PC-3 (cell line): ENCODE measurements at regions not wholly inside any gene's neighbourhood (a gene's known extent, or its start where the extent isn't known, plus 50 kb on each side); places are given as distances from the start of the nearest gene placed in this dataset.

Experiments
- ATAC-seq: fragments of 200-7000 bp; cut with Tn5 transposase; 2 replicates; pipeline ENCODE4 v1.9.1; 2020; ENCODE audit warnings: mild to moderate bottlenecking, moderate library complexity
- BruUV-seq: library from RNA; stranded (reverse); fragments of 400-500 nt; replicated peaks from 2 replicates; lab custom pipeline; 2021; lab: Mats Ljungman, UMichigan
- CTCF ChIA-PET: fragments of 300-600 bp; sonication (Branson Sonifier 250); formaldehyde crosslinking; loops from one replicate; lab custom pipeline; 2022; ENCODE audit warnings: antibody characterized with exemption; lab: Charles Lee
- POLR2A ChIA-PET: fragments of 300-600 bp; sonication (Branson Sonifier 250); formaldehyde crosslinking; loops from one replicate; lab custom pipeline; 2022; ENCODE audit warnings: antibody characterized with exemption; ENCODE audit not compliant: unreplicated experiment; lab: Charles Lee
- DNase-seq: peaks from one replicate; pipeline ENCODE4 v3.0.0-alpha.2; 2015
- H2AFZ ChIP-seq: fragments of 300-600 bp; sonication (generic); 2 replicates; pipeline ENCODE4 v1.6.0; 2016; ENCODE audit warnings: antibody characterized with exemption, low read length
- H3F3A ChIP-seq: fragments of 300-600 bp; sonication (generic); one replicate; pipeline ENCODE4 v1.6.0; 2017; ENCODE audit warnings: antibody characterized with exemption, low read length, control low read depth, mild to moderate bottlenecking; ENCODE audit not compliant: unreplicated experiment
- H3K27ac ChIP-seq: fragments of 300-600 bp; sonication (generic); 2 replicates; pipeline ENCODE4 v1.5.1; 2016; ENCODE audit warnings: mild to moderate bottlenecking, low read length
- H3K27me3 ChIP-seq: fragments of 300-600 bp; sonication (generic); 2 replicates; pipeline ENCODE4 v1.6.1; 2016; ENCODE audit warnings: low read length, mixed read lengths
- H3K36me3 ChIP-seq: fragments of 300-600 bp; sonication (generic); 2 replicates; pipeline ENCODE4 v1.6.1; 2016; ENCODE audit warnings: low read depth, mixed run types, low read length, mixed read lengths
- H3K4me1 ChIP-seq: fragments of 300-600 bp; sonication (generic); 2 replicates; pipeline ENCODE4 v1.5.1; 2016; ENCODE audit warnings: low read length; ENCODE audit not compliant: insufficient read depth
- H3K4me2 ChIP-seq: fragments of 300-600 bp; sonication (generic); 2 replicates; pipeline ENCODE4 v1.6.0; 2016; ENCODE audit warnings: low read length
- H3K4me3 ChIP-seq: fragments of 300-600 bp; sonication (generic); 2 replicates; pipeline ENCODE4 v1.5.1; 2016; ENCODE audit warnings: mild to moderate bottlenecking, low read length, mixed read lengths
- H3K79me2 ChIP-seq: fragments of 300-600 bp; sonication (generic); 2 replicates; pipeline ENCODE4 v1.6.1; 2017; ENCODE audit warnings: low read length, mixed read lengths
- H3K9ac ChIP-seq: fragments of 300-600 bp; sonication (generic); 2 replicates; pipeline ENCODE4 v1.6.0; 2016; ENCODE audit warnings: mild to moderate bottlenecking, low read length
- H3K9me2 ChIP-seq: fragments of 300-600 bp; sonication (generic); replicated peaks from 2 replicates; pipeline ENCODE4 v1.6.1; 2016; ENCODE audit warnings: mixed run types, low read length, mixed read lengths
- H3K9me3 ChIP-seq: fragments of 300-600 bp; sonication (generic); 2 replicates; pipeline ENCODE4 v1.6.1; 2016; ENCODE audit warnings: low read length, mixed read lengths
- H4K20me1 ChIP-seq: fragments of 300-600 bp; sonication (generic); 2 replicates; pipeline ENCODE4 v1.6.1; 2016; ENCODE audit warnings: low read length, mixed read lengths
- CTCF ChIP-seq: fragments of 300-600 bp; sonication (generic); conservative IDR thresholded peaks from 2 replicates; pipeline ENCODE4 v1.5.1; 2017; ENCODE audit warnings: antibody characterized with exemption, low read depth, mild to moderate bottlenecking, low read length
- EZH2 ChIP-seq: fragments of 300-600 bp; sonication (generic); IDR thresholded peaks from one replicate; pipeline ENCODE4 v1.6.1; 2017; ENCODE audit warnings: antibody characterized with exemption, mild to moderate bottlenecking, low read length; ENCODE audit not compliant: unreplicated experiment
- EZH2phosphoT487 ChIP-seq: fragments of 300-600 bp; sonication (generic); IDR thresholded peaks from 2 replicates; pipeline ENCODE4 v1.6.1; 2018; ENCODE audit warnings: mild to moderate bottlenecking, antibody characterized with exemption, low read length, borderline replicate concordance
- intact Hi-C: fragments of 100-400 bp; cut with micrococcal nuclease; formaldehyde crosslinking; loops from 2 replicates; pipeline ENCODE4 v1.9.0; 2023

DNA sequence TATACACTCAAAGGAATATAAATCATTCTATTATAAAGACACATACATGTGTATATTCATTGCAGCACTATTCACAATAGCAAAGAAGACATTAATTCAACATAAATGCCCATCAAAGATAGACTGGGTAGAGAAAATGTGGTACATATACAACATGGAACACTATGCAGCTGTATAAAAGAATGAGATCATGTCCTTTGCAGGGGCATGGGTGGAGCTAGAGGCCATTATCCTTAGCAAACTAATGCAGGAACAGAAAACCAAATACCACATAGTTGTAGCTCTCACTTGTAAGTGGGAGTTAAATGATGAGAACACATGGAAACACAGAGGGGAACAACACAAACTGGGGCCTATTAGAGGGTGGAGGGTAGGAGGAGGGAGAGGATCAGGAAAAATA is 121.0 kb upstream of the LOC128125822 start:
- no peaks in the 10 kb centered on the region for H3K27me3 ChIP-seq
- intact Hi-C loops: no loop called here
- DNase-seq (no peak), ATAC-seq (no peak)
- no peaks in the 10 kb centered on the region for H3K9me3 ChIP-seq
- H2AFZ ChIP-seq: no peak overlapping the region
- H3K4me1 ChIP-seq: no peaks in the 10 kb centered on the region
- H3F3A ChIP-seq: no peaks in the 10 kb centered on the region
- ChIA-PET POLR2A (no interaction called here), CTCF (interaction anchor here (0.7 kb wide), 1 partner anchor 1567 kb away, joined by 3 read pairs; no protein-coding TSS in a partner anchor)
- H3K9me2 ChIP-seq: no peaks in the 10 kb centered on the region
- no peaks in the 10 kb centered on the region for H3K36me3 ChIP-seq
- no peak overlapping the region for H3K4me2 ChIP-seq
- no peak overlapping the region for H3K27ac ChIP-seq
- no peak overlapping the region for H3K4me3 ChIP-seq
- H3K79me2 ChIP-seq: no peaks in the 10 kb centered on the region
- no TSS peak for BruUV-seq
- H3K9ac ChIP-seq: no peak overlapping the region
- H4K20me1 ChIP-seq: no peaks in the 10 kb centered on the region
- no peak for TF ChIP-seq EZH2phosphoT487
- no peak for TF ChIP-seq CTCF
- TF ChIP-seq EZH2: no peak

DNA sequence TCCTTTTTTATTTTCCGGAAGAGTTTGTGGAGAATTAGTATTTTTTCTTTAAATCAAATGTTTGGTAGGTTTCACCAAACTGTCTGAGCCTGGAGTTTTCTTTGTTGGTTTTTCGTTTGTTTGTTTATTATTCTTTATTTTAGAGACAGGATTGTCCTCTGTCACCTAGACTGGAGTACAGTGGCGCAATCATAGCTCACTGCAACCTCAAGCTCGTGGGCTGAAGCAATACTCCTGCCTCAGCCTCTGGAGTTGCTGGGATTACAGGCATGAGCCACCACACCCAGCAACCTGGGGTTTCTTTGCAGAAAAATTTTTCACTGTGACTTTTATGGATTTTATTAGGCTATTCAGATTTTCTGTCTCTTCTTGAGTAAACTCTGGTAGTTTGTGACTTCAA is 120.2 kb upstream of the LOC128125822 start:
- no peak for TF ChIP-seq EZH2
- TF ChIP-seq EZH2phosphoT487: no peak
- no peak for TF ChIP-seq CTCF
- no peaks in the 10 kb centered on the region for H3K36me3 ChIP-seq
- H3K9me2 ChIP-seq: no peaks in the 10 kb centered on the region
- DNase-seq (no peak), ATAC-seq (no peak)
- H3K4me3 ChIP-seq: no peak overlapping the region
- no TSS peak for BruUV-seq
- no peaks in the 10 kb centered on the region for H3K27me3 ChIP-seq
- intact Hi-C loops: no loop called here
- no peaks in the 10 kb centered on the region for H3F3A ChIP-seq
- no peaks in the 10 kb centered on the region for H3K79me2 ChIP-seq
- no peak overlapping the region for H2AFZ ChIP-seq
- H3K4me2 ChIP-seq: no peak overlapping the region
- POLR2A ChIA-PET: no interaction called here
- H3K4me1 ChIP-seq: no peaks in the 10 kb centered on the region
- no peak overlapping the region for H3K27ac ChIP-seq
- H3K9me3 ChIP-seq: no peaks in the 10 kb centered on the region
- H4K20me1 ChIP-seq: no peaks in the 10 kb centered on the region
- CTCF ChIA-PET: no interaction called here
- H3K9ac ChIP-seq: no peak overlapping the region

DNA sequence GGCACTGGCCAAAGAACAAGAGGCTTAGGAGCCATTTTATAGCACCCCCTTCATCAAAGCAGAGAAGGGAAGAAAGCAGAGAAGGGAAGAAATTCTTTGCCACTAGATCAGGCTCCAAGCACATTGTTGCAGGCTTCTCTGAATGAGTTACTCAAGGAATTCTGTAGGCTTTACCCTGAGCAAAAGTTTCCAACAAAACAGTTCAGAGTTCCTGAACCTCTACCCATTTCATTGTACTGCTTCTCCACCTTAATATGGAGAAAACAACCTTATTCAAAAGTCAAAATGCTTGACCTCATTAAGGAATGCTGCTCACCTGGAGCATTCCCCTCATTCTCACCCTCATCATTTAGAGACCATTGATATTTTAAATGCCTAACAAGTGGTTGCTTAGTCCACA is 115.5 kb upstream of the LOC128125822 start:
- no TSS peak for BruUV-seq
- TF ChIP-seq EZH2phosphoT487 (no peak), CTCF (no peak), EZH2 (no peak)

More for the DNA sequence above, 115.5 kb upstream of the LOC128125822 start:
- CTCF ChIA-PET: no interaction called here
- POLR2A ChIA-PET: no interaction called here
- Histone ChIP-seq H3K36me3 (no peaks in the 10 kb centered on the region), H4K20me1 (no peaks in the 10 kb centered on the region), H3K4me1 (no peaks in the 10 kb centered on the region), H2AFZ (no peak overlapping the region), H3K4me3 (no peak overlapping the region), H3K9ac (no peak overlapping the region), H3K9me2 (no peaks in the 10 kb centered on the region), H3K9me3 (no peaks in the 10 kb centered on the region), H3K27ac (no peak overlapping the region), H3K4me2 (no peak overlapping the region), H3K79me2 (no peaks in the 10 kb centered on the region), H3F3A (no peaks in the 10 kb centered on the region), H3K27me3 (no peaks in the 10 kb centered on the region)
- DNase-seq (no peak), ATAC-seq (no peak)
- intact Hi-C loops: no loop called here
